ENCODE measurements at regions not wholly inside any gene's neighbourhood (a gene's known extent, or its start where the extent isn't known, plus 50 kb on each side); places are given as distances from the start of the nearest gene placed in this dataset.

DNA sequence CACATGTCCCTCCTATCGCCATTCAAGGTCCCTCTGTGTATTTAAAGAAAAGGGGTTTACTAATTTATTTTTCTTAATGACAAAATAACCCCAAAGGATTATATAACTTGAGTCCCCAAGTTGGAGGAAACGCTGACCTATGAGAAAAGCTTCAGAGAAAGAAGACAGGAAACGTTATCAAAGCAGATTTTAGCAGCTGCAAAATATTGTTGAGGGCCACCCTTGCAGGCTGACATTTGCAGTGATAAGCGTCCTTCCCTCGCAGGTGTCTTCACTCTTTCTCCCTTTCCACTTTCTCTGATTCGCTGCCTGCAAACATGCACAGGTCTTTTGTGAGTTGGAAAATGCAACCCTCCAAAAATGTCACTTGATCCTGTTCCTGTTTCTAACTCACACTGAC, 103.2 kb upstream of the RIPOR2 start:
- ChIA-PET POLR2A (no interaction called here), CTCF (no interaction called here)
- Histone ChIP-seq H3K27ac (no peak overlapping the region), H3K4me1 (no peaks in the 10 kb centered on the region), H3K4me2 (no peak overlapping the region), H3K4me3 (no peak overlapping the region), H3K9me3 (no peaks in the 10 kb centered on the region)
- FAIRE-seq (no peak), ATAC-seq (no peak), DNase-seq (ENCODE audit: low read depth in 1 of 2, low spot score in 1 of 2) (no peak)
- 51% methylated on average over 6 of the region's 6 CpGs for WGBS (ENCODE audit: missing lambda C conversion rate)
- no peak for TF ChIP-seq EHF (CRISPR knock-in tag; IDR thresholded peaks at IDR 0.05)
- no peak for TF ChIP-seq RFX5 (IDR thresholded peaks at IDR 0.05)
- no peak for TF ChIP-seq CBX8 (IDR thresholded peaks at IDR 0.05)
- TF ChIP-seq HEYL (CRISPR knock-in tag; IDR thresholded peaks at IDR 0.05), result no peak
- no peak for TF ChIP-seq ZNF302 (CRISPR knock-in tag; IDR thresholded peaks at IDR 0.05)
- TF ChIP-seq, protein P1, sequence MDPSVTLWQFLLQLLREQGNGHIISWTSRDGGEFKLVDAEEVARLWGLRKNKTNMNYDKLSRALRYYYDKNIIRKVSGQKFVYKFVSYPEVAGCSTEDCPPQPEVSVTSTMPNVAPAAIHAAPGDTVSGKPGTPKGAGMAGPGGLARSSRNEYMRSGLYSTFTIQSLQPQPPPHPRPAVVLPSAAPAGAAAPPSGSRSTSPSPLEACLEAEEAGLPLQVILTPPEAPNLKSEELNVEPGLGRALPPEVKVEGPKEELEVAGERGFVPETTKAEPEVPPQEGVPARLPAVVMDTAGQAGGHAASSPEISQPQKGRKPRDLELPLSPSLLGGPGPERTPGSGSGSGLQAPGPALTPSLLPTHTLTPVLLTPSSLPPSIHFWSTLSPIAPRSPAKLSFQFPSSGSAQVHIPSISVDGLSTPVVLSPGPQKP (IDR thresholded peaks at IDR 0.05; ENCODE audit: low read depth, low read length), result no peak
- TF ChIP-seq SREBF2 (IDR thresholded peaks at IDR 0.05), result no peak
- TF ChIP-seq, protein P2, sequence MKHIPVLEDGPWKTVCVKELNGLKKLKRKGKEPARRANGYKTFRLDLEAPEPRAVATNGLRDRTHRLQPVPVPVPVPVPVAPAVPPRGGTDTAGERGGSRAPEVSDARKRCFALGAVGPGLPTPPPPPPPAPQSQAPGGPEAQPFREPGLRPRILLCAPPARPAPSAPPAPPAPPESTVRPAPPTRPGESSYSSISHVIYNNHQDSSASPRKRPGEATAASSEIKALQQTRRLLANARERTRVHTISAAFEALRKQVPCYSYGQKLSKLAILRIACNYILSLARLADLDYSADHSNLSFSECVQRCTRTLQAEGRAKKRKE (CRISPR knock-in tag; IDR thresholded peaks at IDR 0.05; ENCODE audit: low read depth), result no peak
- TF ChIP-seq, protein P3, sequence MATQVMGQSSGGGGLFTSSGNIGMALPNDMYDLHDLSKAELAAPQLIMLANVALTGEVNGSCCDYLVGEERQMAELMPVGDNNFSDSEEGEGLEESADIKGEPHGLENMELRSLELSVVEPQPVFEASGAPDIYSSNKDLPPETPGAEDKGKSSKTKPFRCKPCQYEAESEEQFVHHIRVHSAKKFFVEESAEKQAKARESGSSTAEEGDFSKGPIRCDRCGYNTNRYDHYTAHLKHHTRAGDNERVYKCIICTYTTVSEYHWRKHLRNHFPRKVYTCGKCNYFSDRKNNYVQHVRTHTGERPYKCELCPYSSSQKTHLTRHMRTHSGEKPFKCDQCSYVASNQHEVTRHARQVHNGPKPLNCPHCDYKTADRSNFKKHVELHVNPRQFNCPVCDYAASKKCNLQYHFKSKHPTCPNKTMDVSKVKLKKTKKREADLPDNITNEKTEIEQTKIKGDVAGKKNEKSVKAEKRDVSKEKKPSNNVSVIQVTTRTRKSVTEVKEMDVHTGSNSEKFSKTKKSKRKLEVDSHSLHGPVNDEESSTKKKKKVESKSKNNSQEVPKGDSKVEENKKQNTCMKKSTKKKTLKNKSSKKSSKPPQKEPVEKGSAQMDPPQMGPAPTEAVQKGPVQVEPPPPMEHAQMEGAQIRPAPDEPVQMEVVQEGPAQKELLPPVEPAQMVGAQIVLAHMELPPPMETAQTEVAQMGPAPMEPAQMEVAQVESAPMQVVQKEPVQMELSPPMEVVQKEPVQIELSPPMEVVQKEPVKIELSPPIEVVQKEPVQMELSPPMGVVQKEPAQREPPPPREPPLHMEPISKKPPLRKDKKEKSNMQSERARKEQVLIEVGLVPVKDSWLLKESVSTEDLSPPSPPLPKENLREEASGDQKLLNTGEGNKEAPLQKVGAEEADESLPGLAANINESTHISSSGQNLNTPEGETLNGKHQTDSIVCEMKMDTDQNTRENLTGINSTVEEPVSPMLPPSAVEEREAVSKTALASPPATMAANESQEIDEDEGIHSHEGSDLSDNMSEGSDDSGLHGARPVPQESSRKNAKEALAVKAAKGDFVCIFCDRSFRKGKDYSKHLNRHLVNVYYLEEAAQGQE (IDR thresholded peaks at IDR 0.05), result no peak
- no peak for TF ChIP-seq NFE2L2 (conservative IDR thresholded peaks at IDR 0.05; ENCODE audit: low read length)
- no peak for TF ChIP-seq POLR2AphosphoS2 (conservative IDR thresholded peaks at IDR 0.05; ENCODE audit: low read length)
- no peak for TF ChIP-seq ESRRA (IDR thresholded peaks at IDR 0.05; ENCODE audit: borderline replicate concordance, low read length)
- TF ChIP-seq CBX2 (IDR thresholded peaks at IDR 0.05; ENCODE audit: borderline replicate concordance, low read depth), result no peak
- TF ChIP-seq MAX (IDR thresholded peaks at IDR 0.05), result no peak
- no peak for TF ChIP-seq EP300 (IDR thresholded peaks at IDR 0.05)
- TF ChIP-seq, protein P4, sequence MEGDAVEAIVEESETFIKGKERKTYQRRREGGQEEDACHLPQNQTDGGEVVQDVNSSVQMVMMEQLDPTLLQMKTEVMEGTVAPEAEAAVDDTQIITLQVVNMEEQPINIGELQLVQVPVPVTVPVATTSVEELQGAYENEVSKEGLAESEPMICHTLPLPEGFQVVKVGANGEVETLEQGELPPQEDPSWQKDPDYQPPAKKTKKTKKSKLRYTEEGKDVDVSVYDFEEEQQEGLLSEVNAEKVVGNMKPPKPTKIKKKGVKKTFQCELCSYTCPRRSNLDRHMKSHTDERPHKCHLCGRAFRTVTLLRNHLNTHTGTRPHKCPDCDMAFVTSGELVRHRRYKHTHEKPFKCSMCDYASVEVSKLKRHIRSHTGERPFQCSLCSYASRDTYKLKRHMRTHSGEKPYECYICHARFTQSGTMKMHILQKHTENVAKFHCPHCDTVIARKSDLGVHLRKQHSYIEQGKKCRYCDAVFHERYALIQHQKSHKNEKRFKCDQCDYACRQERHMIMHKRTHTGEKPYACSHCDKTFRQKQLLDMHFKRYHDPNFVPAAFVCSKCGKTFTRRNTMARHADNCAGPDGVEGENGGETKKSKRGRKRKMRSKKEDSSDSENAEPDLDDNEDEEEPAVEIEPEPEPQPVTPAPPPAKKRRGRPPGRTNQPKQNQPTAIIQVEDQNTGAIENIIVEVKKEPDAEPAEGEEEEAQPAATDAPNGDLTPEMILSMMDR (IDR thresholded peaks at IDR 0.05), result no peak
- no peak for TF ChIP-seq TP53 (CRISPR knock-in tag; IDR thresholded peaks at IDR 0.05)
- TF ChIP-seq HOXB5 (CRISPR knock-in tag; IDR thresholded peaks at IDR 0.05), result no peak
- no peak for TF ChIP-seq POLR2A (IDR thresholded peaks at IDR 0.05; ENCODE audit: low read length)

DNA sequence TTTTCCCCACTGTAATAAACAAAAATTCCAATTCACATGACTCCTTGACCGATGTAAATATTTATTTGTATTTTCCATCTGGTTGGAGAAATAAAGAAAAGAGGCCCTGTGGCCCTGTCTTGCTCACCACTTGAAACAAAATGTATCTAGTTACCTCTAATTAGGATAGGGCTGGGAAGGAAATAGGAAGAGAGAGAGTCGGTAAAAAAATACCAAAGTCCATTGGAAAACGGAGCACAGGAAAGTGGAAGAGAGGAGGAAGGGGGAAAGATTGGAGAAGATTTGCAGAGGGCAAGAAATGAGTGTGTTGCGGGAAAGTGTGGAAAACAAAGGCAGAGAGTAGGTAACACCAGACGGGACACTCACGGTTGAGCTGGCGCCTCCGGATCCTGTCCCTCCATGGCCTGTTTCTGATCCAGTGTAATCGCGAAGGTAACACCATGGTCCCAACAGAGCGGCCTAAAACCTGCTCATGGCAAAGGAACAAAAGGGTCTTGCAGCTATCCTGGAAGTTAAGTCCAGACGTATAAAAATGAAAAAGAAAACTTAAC, 105.8 kb upstream of the RIPOR2 start:
- H3K27ac ChIP-seq, result no peak overlapping the region
- H3K4me1 ChIP-seq, result no peaks in the 10 kb centered on the region
- no peak overlapping the region for H3K4me3 ChIP-seq
- no peak for TF ChIP-seq HES2 (IDR thresholded peaks at IDR 0.05)
- TF ChIP-seq POLR2A (IDR thresholded peaks at IDR 0.05; ENCODE audit: low read length), result no peak
- TF ChIP-seq FOXS1 (CRISPR knock-in tag; IDR thresholded peaks at IDR 0.05), result no peak
- TF ChIP-seq CHD4 (IDR thresholded peaks at IDR 0.05; ENCODE audit: borderline replicate concordance), result no peak
- no peak for TF ChIP-seq NPAS2 (CRISPR knock-in tag; IDR thresholded peaks at IDR 0.05; ENCODE audit: borderline replicate concordance)
- TF ChIP-seq MAZ (IDR thresholded peaks at IDR 0.05; ENCODE audit: borderline replicate concordance, low read depth, low read length), result no peak
- no peak for TF ChIP-seq MYC (IDR thresholded peaks at IDR 0.05; ENCODE audit: borderline replicate concordance, low read length)
- TF ChIP-seq CEBPB (IDR thresholded peaks at IDR 0.05), result no peak
- no peak for TF ChIP-seq BHLHE40 (IDR thresholded peaks at IDR 0.05; ENCODE audit: low read depth, low read length)
- TF ChIP-seq HOXA7 (CRISPR knock-in tag; IDR thresholded peaks at IDR 0.05), result no peak
- TF ChIP-seq MAFK (IDR thresholded peaks at IDR 0.05; ENCODE audit: partially characterized antibody), result no peak
- no peak for TF ChIP-seq EP300 (IDR thresholded peaks at IDR 0.05)
- WGBS (ENCODE audit: missing lambda C conversion rate), result 83% methylated on average over 12 of the region's 12 CpGs
- no peaks in the 10 kb centered on the region for H3K9me3 ChIP-seq
- ATAC-seq (no peak), DNase-seq (ENCODE audit: low read depth in 1 of 2, low spot score in 1 of 2) (no peak), FAIRE-seq (no peak)
- no peak overlapping the region for H3K4me2 ChIP-seq
- CTCF ChIA-PET, result interaction anchor here (1.1 kb wide), 1 partner anchor 30 kb away, joined by 3 read pairs; no protein-coding TSS in a partner anchor
- POLR2A ChIA-PET, result no interaction called here
